Erythroblast (primary cell): ENCODE measurements at regions not wholly inside any gene's neighbourhood (a gene's known extent, or its start where the extent isn't known, plus 50 kb on each side); places are given as distances from the start of the nearest gene placed in this dataset.

Experiments
- GATA1 ChIP-seq: IDR thresholded peaks from 2 replicates; pipeline ENCODE4 v1.6.1; 2011; ENCODE audit warnings: low read depth, mild to moderate bottlenecking, control low read depth, low read length, moderate library complexity
- POLR2A ChIP-seq: IDR thresholded peaks from 2 replicates; pipeline ENCODE4 v1.6.1; 2011; ENCODE audit warnings: mild to moderate bottlenecking, low read length

GRCh38 chr1:78340006-78340405 lies 150.8 kb upstream of the PTGFR start:
- no peak for TF ChIP-seq POLR2A
- TF ChIP-seq GATA1 = no peak
